HG03520 (cell line): ENCODE measurements at regions not wholly inside any gene's neighbourhood (a gene's known extent, or its start where the extent isn't known, plus 50 kb on each side); places are given as distances from the start of the nearest gene placed in this dataset.
A peak's percentile ranks its signal among the peaks of the same experiment; 100 is the strongest.
"Not testable (repeated sequence)": the region's sequence is repeated elsewhere in the genome, so short reads cannot be mapped to it uniquely, and the experiment has no call there.

Experiments used
- ATAC-seq: cut with Tn5 transposase; IDR thresholded peaks from one replicate; pipeline ENCODE4 v1.9.1; 2021; ENCODE audit warnings: mild to moderate bottlenecking, moderate library complexity; ENCODE audit not compliant: unreplicated experiment

DNA sequence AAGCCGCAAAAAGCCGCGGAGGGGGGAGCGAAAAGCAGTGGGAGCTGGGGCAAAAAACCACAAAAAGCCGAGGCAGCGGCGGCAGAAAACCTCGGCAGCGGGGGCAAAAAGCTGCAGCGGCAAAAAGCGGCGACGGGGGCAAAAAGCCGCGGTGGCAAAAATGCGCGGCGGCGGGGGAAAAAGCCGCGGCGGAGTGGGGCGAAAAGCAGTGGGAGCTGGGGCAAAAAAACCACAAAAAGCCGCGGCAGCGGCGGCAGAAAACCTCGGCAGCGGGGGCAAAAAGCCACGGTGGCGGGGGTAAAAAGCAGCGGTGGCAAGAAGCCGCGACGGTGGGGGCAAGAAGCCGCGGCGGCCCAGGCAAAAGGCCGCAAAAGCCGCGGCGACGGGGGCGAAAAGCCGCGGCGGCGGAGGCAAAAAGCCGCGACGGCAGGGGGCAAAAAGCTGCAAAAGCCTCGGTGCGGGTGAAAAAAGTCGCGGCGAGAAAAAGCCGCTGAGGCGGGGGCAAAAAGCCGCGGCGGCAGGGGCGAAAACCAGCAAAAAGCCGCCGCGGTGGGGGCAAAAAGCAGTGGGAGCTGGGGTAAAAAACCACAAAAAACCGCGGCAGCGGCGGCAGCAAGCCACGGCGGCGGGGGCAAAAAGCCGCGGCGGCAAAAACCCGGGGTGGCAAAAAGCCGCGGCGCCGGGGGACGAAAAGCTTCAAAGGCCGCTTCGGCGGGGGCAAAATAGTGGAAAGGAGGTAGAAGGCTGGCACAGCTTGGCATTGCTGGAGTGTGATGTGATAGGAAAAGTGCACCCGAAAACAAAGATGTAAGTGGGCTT is 135.9 kb downstream of the ZNF92 start:
- no peak for ATAC-seq

DNA sequence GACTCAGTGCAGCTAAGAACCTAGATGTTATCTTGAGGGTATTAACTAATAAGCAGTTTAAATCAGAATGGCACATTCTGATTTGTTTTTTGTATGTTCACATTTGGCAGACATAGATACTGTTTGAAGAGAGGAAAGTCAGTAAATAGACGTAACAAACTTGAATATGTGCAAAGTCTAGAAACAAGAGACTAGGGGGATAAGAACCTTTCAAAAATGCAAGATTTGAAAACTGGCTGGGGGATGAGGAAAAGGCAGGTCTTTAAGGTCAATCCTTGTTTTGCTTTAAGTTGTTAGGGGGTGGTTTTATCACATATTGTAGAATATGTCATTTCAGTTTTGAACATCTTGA is 136.5 kb downstream of the ZNF92 start:
- ATAC-seq, result not testable (repeated sequence)

DNA sequence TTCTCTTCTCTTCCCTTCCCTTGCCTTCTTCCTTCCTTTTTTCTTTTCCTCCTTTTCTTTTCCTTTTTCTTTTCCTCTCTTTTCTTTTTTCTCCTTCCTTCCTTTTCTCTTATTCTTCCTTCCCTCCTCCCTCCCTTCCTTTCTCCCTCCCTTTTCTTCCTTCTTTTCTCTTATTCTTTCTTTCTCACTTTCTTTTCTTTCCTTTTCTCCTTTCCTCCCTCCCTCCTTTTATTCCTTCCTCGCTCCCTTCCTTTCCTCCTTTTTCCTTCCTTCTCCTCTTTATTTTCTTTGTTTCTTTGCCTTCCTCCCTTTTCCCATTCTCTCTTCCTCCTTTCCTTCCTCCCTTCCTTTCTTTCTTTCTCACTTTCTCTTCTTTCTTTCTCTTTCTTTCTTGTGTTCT is 146.1 kb downstream of the ZNF92 start:
- ATAC-seq, result not testable (repeated sequence)

DNA sequence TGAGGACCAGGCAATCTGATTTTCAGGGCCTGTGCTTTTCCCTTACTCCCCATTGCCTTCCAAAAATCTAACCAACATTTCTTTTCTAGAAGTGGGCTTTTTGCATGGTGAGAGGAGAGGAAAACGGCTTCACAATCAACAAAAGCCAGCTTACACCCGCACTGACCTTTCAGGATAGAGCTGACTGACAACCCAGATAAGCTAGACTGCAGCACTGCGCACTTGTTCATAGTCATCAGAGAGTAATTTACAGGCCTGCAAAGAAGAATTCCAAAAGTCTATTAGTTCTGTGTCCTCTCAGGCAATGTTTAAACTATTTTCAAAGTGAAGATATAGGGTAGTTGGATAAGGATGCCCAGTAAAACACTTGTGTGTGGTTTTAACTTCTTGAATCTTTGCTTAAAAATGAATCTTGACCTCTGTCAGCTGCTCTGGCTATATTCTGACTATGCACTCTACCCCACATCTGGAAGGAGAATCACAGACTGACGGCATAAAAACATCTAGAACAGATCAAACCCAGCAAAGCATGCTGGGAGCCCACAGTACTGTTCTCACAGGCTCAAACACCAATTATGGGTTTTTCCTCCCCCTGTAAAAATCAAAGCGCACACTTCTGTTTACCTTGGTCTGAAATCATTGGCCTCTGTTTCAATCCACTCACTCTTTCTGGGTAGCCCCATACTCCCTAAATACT is 172.0 kb downstream of the ZNF92 start:
- ATAC-seq, result not testable (repeated sequence)

DNA sequence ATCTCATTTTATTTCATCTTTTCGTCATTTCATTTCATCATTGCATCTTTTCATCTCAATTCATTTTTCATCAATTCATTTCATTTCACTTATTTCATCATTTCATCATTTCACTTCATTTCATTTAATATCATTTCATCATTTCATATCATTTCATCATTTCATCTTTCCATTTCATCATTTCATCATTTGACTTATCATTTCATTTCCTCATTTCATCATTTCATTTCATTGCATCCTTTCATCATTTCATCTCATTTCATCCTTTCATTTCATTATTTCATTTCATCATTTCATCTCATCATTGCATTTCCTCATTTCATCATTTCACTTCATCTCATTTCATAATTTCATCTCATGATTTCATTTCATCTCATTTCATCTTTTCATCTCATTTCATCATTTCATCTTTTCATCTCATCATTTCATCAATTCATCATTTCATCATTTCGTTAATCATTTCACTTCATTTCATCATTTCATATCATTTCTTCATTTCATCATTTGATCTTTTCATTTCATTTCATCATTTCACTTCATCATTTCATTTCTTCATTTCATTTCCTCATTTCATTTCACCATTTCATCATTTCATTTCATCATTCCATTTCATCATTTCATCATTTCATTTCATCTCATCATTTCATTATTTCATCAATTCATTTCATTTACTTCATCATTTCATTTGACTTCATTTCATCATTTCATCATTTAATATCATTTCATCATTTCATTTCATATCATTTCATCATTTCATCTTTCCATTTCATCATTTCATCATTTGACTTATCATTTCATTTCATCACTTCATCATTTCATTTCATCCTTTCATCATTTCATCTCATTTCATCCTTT is 176.2 kb downstream of the ZNF92 start:
- not testable (repeated sequence) for ATAC-seq

DNA sequence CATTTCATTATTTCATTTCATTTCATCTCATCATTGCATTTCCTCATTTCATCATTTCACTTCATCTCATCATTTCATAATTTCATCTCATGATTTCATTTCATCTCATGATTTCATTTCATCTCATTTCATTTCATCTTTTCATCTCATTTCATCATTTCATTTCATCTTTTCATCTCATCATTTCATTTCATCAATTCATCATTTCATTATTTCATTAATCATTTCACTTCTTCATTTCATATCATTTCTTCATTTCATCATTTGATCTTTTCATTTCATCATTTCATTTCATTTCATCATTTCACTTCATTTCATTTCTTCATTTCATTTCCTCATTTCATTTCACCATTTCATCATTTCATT is 176.8 kb downstream of the ZNF92 start:
- not testable (repeated sequence) for ATAC-seq

DNA sequence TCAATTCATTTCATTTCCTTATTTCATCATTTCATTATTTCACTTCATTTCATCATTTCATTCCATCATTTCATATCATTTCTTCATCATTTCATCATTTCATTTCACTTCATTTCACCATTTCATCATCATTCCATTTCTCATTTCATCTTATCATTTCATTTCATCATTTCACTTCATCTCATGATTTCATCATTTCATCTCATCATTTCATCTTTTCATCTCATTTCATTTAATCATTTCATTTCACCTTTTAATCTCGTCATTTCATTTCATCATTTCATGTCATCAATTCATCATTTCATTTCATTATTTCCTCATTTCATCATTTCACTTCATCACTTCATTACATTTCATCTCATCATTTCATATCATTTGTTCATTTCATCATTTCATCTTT is 177.4 kb downstream of the ZNF92 start:
- ATAC-seq, result not testable (repeated sequence)

DNA sequence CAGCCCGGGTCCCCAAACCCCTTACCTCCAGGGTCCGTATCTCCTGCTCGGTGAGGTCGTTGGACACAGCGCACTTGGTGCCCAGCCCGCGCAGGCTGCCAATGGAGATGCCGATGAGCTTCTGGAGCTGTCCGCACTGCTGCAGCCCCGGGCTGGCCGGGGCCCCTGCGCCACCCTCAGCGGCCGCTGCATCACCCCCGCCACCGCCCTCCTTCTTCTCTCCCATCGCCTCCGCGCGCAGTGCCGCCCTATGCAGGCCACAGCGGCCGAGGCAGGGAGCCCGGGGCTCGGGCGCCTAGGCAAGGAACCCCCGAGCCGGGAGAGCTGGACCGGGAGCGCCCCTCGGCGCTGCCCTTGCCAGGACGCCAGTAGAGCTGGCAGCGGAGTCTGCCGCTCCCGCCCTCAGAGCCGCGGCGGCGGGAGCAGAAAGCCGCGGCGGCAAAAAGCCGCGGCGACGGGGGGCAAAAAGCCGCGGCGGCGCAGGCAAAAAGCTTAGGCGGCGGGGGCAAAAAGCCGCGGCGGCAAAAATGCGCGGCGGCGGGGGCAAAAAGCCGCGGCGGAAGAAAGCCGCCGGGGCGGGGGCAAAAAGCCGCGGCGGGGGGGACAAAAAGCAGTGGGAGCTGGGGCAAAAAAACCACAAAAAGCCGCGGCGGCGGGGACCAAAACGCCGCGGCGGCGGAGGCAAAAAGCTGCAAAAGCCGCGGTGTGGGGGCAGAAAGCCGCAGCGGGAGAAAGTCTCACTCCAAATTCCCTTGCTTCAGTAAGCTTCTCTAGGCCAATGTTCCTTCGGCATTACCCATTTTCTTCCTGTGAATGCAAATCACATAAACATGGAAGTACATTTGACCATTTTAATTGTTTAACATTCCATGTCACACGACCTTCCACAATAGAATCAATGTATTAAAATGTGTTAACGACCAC is 181.2 kb downstream of the ZNF92 start:
- not testable (repeated sequence) for ATAC-seq

DNA sequence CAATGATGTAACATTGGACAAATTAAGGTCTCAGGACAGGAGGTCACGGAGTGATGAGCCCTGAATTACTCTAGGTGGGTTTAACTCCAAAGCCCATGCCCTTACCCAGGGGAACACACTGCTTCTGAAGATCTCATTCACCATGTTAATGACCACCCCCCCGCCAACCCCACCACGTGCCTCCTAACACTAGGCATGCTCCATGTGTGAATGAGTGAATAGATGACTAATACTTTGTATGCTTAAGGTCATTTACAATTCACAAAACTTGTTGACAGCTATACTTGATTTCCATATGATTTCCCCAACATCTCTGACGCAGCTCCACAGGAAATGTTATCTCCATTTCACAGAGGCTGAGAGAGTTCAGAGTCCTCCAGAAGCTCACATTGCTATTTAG is 184.9 kb downstream of the ZNF92 start:
- not testable (repeated sequence) for ATAC-seq

DNA sequence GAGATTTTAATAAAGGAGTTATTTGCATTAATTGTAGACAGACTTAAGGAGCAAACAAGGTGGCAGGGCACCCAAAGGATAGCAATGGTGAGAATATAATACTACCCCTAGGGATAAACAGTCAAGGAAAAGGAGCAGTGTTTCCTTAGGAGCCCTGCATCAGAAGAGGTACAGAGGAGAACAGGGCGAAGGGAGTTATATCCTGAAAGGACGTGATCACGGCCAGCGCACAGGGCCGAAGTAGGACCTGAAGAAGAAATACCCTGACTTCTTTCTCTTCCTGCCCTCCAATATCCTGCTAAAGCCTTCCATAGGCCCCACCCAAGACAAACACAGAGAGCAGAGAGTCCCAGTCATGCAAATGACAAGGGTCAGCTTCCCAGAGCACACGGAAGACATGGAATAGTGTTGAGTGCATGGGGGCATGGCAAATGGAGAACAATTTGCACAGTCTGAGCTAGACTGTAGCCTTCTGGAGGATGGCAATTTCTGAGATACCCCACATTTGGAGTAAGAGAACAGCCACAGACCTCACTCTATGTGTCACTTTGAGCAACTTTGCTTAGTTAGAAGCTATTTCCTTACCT is 188.2 kb downstream of the ZNF92 start:
- ATAC-seq, result not testable (repeated sequence)

DNA sequence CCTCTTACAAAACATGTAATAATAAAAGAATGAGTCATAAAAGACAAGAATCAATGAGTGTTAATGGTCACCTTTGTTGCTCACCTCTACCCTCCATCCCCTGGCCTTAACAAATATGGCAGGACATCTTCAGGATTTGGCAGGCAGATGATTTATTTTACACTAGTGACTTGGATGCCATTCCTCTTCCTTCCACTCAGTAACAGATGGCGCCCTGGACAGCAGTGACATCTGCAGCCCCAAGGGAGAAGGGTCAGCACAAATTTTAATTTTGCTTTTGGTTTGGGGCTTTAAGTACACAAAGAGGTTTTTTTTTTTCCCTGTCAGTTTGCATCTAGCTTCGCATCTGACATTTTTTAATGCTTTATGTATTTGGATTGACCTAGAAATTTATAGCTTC is 188.9 kb downstream of the ZNF92 start:
- ATAC-seq, result peak; percentile 71

DNA sequence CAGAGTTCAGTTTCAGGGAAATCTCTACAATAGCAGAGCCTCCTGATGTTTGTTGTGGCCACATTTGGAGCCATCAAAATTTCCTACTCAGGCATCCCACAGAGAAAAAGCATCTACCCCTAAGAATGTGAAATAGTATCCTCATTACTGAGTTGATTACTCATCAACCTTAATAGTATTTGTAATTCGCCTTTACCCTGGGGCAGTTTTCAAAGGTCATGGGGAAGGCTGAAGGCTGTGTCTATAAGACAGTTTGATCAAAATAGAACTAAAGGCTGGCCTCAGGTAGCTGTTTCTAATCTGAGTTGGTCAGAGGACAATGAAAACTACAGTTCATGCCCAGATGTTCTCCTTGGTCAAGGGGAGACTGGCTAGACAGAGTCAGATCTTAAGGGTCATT is 189.7 kb downstream of the ZNF92 start:
- ATAC-seq, result not testable (repeated sequence)

DNA sequence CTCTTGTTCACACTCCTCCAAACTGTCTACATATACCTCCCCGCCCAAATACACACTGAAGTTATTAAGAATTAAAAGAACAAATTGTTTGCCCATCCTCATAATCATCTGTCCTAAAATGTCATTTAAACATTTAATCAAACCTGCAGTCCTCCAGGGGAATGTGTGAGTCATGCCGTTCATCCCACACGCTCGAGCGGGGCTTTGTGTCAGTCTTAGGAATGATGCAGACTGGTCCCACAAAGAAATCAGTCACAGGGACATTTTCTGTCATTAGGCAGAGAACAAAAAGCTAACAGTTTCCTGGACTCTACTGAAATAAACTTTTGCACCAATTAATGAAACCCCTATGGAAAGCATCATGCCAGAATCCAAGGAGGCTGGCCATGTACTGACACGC is 194.6 kb downstream of the ZNF92 start:
- not testable (repeated sequence) for ATAC-seq

DNA sequence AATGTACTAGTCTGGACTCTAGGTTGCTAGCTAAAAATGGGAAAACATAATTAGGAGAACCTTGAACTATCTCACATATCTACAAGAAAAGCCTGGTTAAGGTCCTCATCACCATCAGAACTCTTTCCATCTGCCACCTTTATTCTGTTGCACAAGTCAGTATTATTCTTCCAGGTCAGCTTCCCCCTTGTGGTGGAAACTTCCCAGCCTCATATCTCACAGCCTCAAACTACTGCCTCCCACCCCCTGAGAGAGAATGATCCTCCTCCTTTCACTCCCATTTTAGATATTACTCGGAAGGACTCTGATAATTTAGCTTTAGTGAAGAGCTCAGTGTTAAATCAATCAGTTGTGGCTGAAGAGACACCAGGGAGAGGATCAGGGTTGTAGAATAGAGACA is 197.3 kb downstream of the ZNF92 start:
- not testable (repeated sequence) for ATAC-seq

DNA sequence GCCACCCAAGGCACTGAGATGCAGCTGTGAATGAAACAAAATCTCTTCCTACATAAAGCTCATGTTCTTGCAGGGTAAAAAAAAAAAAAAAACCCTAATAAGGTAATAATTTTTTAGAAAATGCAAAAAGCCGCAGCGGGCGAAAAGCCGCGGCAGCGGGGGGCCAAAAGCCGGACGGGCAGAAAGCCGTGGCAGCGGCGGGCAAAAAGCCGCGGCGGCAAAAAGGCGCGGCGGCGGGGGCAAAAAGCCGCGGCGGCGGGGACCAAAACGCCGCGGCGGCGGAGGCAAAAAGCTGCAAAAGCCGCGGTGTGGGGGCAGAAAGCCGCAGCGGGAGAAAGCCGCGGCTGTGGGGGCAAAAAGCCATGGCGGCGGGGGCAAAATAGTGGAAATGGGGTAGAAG is 198.9 kb downstream of the ZNF92 start:
- ATAC-seq, result not testable (repeated sequence)

DNA sequence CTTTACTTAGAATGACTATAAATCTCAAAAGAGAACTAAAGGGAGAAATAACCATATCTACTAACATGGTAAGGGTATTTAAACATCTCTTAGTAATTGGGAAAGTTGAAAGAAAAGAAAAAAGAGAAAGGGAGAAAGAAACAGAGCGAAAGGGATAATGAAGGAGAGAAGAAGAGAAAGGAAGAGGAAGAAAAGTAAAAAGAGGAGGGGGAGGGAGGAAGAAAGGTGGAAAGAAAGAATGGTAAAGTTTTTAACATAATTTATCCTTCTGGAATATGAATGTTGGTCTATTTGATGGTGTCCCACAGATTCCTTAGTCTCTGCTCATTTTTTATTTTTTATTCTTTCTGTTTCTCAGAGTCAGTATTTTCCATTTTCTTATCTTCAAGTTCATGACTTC is 202.7 kb downstream of the ZNF92 start:
- ATAC-seq, result not testable (repeated sequence)

DNA sequence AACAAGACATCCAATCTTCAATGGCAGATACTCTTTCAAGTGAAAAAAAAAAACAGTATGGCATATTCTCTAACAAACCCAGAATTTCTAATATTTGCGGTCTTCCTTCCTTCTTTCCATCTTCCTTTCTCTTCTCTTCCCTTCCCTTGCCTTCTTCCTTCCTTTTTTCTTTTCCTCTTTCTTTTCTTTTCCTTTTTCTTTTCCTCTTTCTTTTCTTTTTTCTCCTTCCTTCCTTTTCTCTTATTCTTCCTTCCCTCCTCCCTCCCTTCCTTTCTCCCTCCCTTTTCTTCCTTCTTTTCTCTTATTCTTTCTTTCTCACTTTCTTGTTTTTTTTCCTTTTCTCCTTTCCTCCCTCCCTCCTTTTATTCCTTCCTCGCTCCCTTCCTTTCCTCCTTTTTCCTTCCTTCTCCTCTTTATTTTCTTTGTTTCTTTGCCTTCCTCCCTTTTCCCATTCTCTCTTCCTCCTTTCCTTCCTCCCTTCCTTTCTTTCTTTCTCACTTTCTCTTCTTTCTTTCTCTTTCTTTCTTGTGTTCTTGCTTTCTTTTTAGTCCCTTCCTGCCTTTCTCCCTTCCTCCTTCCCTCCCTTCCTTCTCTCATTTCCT is 209.0 kb downstream of the ZNF92 start:
- not testable (repeated sequence) for ATAC-seq

DNA sequence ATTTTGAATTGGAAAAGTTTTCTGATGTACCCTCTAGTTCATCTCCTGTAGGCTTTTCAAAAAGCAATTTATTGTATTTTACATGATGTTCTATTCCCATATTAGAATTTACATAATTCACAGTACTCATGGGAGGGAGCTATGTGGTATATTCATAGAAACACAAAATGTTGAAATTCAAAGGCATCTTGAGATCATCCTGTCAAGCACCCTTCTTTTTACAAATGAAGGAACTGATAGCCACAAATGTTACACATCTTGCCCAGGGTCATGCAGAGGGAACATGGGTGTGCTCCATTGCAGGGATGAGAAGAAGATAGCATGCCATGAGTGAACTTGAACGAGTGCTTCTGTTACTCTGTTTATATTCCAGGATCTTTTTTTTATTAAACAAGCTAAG is 228.8 kb downstream of the ZNF92 start:
- not testable (repeated sequence) for ATAC-seq

DNA sequence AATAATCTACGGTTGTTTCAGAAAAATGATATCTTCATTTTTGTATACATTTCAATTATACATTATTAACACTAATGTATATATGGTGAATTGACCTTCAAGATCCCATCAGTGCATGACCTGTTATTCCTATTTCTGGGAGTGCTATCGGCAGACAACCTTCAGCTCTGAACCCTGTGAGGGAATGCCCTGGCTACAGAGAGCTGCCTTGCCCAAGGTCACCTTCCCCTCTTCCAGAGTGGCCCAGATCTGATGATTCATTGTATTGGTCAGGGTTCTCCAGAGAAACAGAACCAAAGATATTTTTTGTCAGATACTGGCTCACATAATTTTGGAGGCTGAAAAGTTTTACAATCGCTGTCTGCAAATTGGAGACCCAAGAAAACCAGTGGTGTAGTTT is 235.5 kb downstream of the ZNF92 start:
- no peak for ATAC-seq
